WTC11 (cell line): ENCODE measurements at regions not wholly inside any gene's neighbourhood (a gene's known extent, or its start where the extent isn't known, plus 50 kb on each side); places are given as distances from the start of the nearest gene placed in this dataset.

ENCODE experiments used
- CREB1 ChIP-seq: sonication (generic); formaldehyde crosslinking; IDR thresholded peaks from 2 replicates; pipeline ENCODE4 v1.8.0; 2023; ENCODE audit warnings: mild to moderate bottlenecking, missing genetic modification reagents
- ZNF138 ChIP-seq: sonication (generic); formaldehyde crosslinking; conservative IDR thresholded peaks from 2 replicates; pipeline ENCODE4 v1.8.1; 2022; ENCODE audit warnings: mild to moderate bottlenecking, moderate library complexity, missing genetic modification reagents
- ZNF671 ChIP-seq: fragments of 250-450 bp; sonication (Bioruptor Pico); IDR thresholded peaks from 2 replicates; pipeline ENCODE4 v1.8.0; 2021; ENCODE audit warnings: mild to moderate bottlenecking
- TF ChIP-seq, protein P1 (sequence below): fragments of 200-600 bp; IDR thresholded peaks from 2 replicates; pipeline ENCODE4 v1.8.0; 2022; ENCODE audit warnings: antibody characterized with exemption
- TF ChIP-seq, protein P2 (sequence below): sonication (generic); formaldehyde crosslinking; IDR thresholded peaks from 2 replicates; pipeline ENCODE4 v1.8.1; 2022; ENCODE audit warnings: mild to moderate bottlenecking, missing genetic modification reagents, moderate library complexity, borderline replicate concordance
- TF ChIP-seq, protein P3 (sequence below): sonication (generic); formaldehyde crosslinking; IDR thresholded peaks from 2 replicates; pipeline ENCODE4 v1.8.0; 2022; ENCODE audit warnings: mild to moderate bottlenecking, missing genetic modification reagents

DNA sequence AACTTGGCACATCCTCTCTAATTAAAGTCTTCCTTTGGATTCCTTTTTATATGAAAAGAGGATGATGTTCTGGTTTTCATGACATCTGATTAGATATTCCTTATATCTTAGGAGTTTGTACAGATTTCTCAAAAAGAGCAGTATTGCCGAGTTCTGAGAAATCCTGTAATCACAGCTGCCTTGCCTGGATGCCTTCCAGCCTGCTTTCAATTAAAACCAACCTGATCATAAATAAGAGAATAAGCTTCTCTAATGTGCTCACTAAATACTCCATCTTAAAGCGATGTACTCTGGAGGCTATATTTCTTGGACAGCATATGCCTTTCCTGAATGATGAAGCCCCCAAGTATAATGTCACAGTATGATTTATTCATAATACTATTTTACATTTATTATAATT, 1203.8 kb upstream of the PIK3C3 start:
- TF ChIP-seq ZNF138 (CRISPR knock-in tag) (no peak), CREB1 (CRISPR knock-in tag) (no peak), ZNF671 (no peak)
- TF ChIP-seq, protein P1, sequence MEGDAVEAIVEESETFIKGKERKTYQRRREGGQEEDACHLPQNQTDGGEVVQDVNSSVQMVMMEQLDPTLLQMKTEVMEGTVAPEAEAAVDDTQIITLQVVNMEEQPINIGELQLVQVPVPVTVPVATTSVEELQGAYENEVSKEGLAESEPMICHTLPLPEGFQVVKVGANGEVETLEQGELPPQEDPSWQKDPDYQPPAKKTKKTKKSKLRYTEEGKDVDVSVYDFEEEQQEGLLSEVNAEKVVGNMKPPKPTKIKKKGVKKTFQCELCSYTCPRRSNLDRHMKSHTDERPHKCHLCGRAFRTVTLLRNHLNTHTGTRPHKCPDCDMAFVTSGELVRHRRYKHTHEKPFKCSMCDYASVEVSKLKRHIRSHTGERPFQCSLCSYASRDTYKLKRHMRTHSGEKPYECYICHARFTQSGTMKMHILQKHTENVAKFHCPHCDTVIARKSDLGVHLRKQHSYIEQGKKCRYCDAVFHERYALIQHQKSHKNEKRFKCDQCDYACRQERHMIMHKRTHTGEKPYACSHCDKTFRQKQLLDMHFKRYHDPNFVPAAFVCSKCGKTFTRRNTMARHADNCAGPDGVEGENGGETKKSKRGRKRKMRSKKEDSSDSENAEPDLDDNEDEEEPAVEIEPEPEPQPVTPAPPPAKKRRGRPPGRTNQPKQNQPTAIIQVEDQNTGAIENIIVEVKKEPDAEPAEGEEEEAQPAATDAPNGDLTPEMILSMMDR: no peak
- TF ChIP-seq, protein P2, sequence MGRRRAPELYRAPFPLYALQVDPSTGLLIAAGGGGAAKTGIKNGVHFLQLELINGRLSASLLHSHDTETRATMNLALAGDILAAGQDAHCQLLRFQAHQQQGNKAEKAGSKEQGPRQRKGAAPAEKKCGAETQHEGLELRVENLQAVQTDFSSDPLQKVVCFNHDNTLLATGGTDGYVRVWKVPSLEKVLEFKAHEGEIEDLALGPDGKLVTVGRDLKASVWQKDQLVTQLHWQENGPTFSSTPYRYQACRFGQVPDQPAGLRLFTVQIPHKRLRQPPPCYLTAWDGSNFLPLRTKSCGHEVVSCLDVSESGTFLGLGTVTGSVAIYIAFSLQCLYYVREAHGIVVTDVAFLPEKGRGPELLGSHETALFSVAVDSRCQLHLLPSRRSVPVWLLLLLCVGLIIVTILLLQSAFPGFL (CRISPR knock-in tag): no peak
- TF ChIP-seq, protein P3, sequence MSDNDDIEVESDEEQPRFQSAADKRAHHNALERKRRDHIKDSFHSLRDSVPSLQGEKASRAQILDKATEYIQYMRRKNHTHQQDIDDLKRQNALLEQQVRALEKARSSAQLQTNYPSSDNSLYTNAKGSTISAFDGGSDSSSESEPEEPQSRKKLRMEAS (CRISPR knock-in tag): no peak
